ENCODE measurements at regions not wholly inside any gene's neighbourhood (a gene's known extent, or its start where the extent isn't known, plus 50 kb on each side); places are given as distances from the start of the nearest gene placed in this dataset.
A peak's percentile ranks its signal among the peaks of the same experiment; 100 is the strongest.

DNA sequence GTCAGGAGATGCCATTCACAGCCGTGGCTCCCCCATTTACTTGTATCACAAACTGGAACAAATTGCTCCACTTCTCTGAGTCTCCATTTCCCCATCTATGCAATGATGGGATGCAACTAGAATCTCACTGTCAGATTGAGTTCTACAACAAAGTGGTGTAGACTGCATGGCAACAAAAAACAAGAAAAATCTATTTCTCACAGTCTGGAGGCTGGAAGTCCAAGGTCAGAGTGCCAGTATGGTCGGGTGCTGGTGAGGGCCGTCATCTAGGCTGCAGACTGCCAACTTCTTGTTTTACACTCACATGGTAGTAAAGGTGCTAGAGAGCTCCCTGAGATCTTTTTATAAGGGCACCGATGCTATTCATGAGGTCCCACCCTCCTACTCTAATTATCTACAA lies 158.4 kb upstream of the BCL6 start:
- no peak for DNase-seq

- DNase-seq, result no peak
Measured at GRCh38 chr3:187906416-187906815, 161.1 kb upstream of the BCL6 start.

- DNase-seq, result no peak
Measured at GRCh38 chr3:187906920-187907319, 161.7 kb upstream of the BCL6 start.

DNA sequence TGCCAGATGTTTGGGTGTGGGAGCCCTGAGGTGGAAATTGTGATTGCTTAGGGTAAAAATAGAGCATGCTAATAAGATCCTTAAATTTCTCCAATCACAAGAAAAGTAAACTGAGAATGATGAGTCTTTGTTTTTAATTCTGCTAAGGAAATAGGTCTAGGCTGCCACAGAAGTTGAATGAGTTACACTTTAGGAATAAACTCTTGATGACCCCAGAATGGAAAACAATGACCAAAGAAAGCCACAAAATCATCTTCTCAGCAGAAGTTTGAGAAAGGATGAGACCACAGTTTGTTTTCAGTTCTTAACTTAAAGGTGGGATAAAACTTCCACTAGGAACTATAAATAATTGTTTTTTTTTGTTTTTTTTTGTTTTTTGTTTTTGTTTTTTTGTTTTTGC lies 164.6 kb upstream of the BCL6 start:
- DNase-seq, result no peak

DNA sequence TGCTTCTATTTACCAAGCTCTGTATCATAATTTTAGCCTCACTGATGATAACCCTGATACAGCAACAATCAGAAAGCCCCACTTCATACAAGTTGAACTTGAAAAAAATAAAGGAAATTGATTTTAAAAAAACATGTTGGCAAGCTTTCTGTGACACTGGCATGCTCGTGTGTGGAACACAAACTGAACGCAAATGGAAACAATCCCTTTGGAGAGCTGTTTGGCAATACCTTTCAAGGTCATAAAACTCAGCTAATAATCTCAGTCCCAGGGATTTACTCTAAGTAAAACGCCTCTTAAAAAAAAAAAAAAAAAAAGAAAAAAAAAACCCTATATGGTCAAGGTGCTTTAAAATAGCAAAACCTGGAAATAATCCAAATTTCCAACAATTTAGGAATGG lies 166.7 kb upstream of the BCL6 start:
- DNase-seq, result no peak

- no peak for DNase-seq
Measured at GRCh38 chr3:187913617-187914033, 168.4 kb upstream of the BCL6 start.

GRCh38 chr3:187914231-187914630 lies 169.0 kb upstream of the BCL6 start:
- DNase-seq, result no peak

GRCh38 chr3:187916072-187916471 lies 170.8 kb upstream of the BCL6 start:
- no peak for DNase-seq

DNA sequence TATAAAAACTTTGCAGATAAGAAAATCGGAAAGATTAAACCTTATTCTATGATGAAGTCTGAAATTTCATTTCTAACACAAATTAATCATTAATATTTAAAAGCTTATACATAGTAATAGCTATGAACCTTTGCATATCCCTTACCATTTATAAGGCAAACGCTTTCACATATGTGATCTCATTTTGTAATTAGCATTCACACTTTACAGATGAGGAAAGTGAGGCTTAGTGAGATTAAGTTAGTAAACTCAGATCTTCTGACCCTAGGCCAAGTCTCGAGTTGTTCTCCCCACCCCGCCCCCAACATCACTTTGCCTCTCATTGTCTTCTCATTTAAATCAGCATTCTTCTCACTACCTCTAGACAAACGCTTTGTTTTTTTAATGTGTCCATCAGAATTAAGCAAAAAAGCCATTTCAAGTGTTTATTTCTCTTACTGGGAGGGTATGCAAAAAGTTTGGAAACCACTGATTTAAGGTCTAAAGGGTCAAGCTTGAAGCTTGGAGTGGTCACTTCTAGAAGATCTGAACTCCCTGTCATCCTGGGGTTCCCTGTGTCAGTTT lies 172.9 kb upstream of the BCL6 start:
- no peak for DNase-seq

DNA sequence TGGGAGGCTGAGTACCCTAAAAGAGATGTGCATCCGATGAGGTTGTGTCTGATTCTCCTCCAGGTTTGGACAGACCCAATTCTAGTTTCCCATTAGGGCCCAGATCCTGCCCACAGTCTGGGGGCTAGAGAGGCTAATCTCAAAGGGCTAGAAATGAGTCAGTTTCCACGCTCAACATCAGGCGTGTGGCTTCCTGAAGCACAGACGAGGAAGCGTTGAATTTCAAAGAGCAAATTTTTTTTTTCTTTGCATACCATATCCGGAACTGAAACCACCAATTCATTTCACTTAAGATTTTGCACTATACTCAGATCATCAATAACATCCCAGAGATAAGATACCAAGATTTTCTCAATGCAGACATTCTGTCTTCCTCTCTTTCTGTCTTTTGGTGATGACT lies 173.8 kb upstream of the BCL6 start:
- DNase-seq, result peak; percentile 39

GRCh38 chr3:187919544-187919943 lies 174.3 kb upstream of the BCL6 start:
- DNase-seq, result no peak

DNA sequence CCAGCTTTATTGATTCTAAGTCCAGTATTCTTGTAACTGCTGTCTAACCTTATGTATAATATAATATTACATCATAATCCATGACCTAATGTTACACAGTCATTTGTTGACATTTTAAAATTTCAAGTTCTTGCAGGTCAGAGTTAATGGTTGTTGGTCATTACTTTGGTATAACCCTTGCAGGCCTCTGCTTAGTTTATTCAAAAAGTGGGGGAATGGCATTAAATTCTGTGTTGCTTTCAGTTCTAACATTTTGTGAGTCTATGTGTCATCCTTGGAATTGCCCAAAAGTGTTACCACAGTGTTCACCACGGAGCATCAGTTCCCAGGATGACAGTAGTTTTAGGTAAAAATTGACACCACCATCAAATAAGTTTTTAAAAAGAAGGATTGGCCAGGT lies 174.8 kb upstream of the BCL6 start:
- no peak for DNase-seq

- DNase-seq, result no peak
Measured at GRCh38 chr3:187920913-187921312, 175.6 kb upstream of the BCL6 start.

DNA sequence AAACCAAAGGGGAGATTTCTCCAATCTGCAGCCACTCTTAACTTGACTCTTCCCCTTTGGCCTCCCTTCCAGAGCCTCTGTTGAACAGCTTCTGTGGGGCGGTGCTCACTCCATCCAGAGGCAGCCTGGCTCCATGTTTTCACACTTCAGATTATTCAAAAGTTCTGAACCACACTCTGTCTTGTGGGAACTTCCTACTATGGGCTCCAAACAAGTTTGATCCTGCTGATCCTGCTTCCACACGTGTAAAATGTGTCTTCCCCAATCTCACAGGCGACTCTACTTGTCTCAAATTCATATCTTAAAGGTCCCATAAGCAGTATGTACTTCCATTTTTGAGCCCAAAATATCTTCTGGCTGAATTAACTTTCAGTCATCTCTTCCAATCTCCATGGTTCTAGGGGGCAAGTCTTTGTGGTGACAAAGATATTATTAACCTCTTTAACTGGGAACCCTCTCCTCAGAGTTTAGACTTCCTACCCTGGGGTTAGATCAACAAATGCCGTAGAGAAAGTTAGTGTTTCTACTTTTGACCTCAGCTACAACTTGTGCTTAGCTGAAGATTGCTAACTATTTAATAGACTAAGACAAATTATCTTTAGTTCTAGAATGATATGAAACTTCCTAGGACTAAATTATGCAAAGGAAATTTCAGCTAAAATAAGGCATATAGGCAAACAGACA lies 176.3 kb upstream of the BCL6 start:
- DNase-seq, result no peak

GRCh38 chr3:187922704-187923416 lies 177.6 kb upstream of the BCL6 start:
- DNase-seq, result no peak

DNA sequence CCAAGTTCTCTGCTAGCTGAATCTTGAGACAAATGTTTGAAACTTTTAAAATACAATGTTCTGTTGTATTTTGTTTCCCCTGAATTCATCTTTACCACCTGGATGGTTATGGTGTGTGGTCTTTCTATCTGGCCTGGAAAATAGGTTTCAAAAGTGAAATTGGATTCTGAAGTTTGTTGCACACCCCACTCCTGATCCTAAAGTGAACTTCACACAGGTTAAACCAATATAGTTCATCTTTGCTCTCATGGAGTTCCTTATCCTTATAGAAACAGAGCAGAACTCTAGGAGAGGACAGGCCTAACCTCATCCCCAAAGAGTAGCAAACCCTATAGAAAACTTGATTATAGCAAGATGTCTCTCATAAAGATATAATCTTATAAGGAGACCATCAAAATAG lies 179.4 kb upstream of the BCL6 start:
- DNase-seq, result no peak

DNA sequence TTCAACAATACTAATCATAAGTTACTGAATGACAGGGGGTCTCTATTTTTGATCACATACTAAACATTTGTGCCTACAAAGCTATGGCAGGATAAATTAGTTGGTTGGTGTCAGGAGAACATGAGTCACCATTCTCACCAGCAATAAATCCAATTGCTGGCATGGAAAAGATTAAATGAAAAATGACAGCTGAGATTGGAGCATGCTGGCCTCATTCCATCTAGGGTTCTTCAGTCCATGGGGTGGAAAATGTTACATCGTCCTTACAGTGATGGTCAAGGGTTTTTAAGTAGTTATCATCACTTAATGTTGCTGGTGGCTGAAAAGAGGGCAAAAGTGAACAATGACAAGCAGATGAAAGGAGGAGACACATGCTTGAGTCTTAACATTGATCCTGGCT lies 180.1 kb upstream of the BCL6 start:
- DNase-seq, result no peak

DNA sequence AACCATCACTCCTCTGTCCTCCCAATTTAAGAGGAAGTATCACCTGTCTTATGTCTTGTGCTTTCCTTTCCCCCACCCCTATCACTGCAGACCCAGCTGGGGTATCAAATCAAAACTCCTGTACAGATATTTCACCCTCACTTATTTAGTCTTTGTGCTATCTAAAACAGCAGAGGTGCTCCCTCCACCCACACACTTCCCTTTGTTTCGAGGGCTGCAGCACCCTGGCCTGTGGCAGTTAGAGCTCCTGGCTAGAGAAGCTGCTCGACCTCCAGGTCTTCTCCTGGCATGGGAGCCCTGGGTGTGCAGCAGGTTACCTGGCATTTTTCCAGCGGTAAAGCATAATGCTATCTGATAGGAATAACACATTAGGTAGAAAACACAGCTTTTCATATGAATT lies 181.4 kb upstream of the BCL6 start:
- no peak for DNase-seq

DNA sequence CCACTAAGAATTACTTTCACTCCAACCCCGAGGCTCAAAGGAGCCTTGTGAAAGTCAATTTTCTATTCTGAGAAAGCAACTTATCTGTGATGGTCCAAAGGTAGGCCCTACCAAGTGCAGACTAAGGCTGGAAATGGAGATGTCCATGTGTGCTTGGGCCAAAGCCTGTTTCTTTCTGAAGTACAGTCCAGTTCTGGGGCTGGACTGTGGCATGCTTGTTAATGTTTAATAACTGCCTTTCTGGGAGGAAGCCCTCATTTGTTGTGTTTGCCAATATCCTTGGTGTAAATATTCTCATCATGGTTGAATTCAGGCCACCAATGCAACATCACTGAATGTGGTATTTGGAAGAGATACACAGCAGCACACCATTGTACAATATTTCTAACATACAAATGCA lies 182.3 kb upstream of the BCL6 start:
- DNase-seq, result no peak

GRCh38 chr3:187929112-187929816 lies 184.0 kb upstream of the BCL6 start:
- no peak for DNase-seq

DNA sequence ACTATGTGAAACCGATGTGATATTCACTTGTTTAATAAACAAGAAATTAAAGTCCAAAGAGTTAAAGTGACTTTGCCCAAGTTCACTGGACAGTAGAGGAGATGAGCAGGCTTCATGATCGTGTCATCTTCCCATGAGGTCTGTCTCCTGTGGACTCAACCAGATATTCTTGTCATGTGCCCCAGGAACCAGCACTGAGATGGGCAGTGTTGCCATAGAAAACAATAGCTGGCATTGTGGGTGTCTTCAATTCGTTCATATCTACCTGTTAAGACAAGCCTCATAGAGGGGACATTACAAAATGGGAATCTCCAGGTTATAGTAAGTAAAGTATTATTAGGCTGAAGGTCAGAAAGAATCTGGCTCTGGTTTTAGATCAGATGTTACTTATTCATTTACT lies 184.8 kb upstream of the BCL6 start:
- DNase-seq, result no peak

DNA sequence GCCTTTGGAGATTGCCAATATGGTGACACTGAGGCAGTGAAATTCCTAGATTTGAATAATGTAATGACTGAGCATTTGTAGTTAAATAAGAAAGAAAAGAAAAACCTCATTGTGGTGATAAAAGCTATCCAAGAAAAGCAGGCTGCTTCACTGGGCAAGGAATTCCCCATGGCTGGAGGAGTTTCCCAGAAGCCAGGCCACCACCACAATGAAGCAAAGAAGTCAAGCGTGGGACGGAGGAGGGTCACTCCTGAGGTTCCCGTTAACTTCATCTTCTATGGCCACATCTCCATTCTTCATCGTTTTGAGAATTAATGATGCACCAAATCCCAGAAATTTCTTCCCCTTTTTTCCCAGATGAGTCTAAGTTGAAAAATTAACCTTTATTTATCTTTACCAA lies 185.8 kb upstream of the BCL6 start:
- DNase-seq, result no peak

DNA sequence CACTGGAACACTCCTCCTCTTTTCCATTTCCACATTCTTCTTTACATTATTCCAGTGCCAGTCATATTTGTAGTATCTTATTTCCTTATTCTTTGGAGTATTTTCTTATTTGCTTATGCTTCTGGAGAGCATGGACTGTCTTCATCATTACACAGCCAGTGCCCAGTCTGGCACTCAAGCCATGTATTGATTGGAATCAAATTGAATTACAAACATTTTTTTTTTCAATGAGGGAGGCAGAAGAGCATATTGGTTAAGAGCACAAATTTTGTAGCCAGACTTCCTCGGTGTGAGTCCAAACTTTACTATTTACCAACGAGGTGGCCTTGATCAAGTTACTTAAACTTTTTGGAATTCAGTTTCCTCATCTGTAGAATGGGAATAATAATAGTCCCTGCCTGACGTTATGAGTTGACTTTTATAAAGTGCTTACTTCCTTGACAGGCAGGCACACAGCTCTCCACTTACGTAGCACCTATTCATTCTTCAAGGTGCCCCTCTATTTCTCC lies 186.6 kb upstream of the BCL6 start:
- DNase-seq, result no peak

DNA sequence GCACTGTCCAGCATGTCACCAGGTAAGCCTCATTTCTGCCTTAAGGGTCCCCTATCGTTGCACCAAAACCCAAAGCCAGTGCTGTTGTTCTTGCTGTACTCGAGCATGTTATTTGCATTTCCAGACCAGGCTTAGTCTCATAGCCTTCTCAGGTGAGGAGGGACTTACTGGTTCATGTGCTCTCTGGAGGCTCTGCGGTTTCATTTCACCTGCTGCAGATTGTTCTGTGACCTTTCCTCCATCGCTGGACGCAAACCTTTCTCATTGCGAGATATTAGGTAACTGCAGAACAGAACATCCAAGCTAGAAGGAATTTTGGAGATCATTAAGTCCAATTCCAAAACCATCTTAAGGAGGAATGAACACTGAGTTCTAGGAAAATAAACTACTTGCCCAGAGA lies 187.3 kb upstream of the BCL6 start:
- DNase-seq, result no peak

All from activated CD4-positive, alpha-beta T cell treated with anti-CD3 and anti-CD28 coated beads for 1 hour (primary cell).